ENCODE measurements at regions not wholly inside any gene's neighbourhood (a gene's known extent, or its start where the extent isn't known, plus 50 kb on each side); places are given as distances from the start of the nearest gene placed in this dataset.

DNA sequence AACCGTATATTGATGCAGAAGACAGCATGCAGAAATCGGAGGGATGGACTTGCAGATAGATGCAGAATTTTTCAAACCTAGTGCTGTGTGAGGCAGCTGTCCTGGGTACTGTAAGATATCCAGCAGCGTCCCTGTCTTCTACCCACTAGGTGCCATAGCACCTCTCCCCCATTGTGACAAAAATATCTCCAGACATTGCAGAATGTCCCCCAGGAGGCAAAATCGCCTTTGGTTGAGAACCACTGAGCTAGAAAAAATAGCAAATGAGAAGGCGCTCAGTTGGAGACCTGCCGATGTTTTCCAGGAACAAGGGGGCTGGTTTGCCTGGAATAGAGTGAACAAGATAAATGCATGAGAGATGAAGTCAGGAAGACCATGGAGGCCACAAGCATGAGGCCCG, 67.9 kb upstream of the TMEM132D start:
- ATAC-seq (ENCODE audit: low read depth): no peak
- Histone ChIP-seq H3K18ac (ENCODE audit: low read depth, low read length) (no peak overlapping the region), H2AK5ac (ENCODE audit: low read depth, low read length) (no peak overlapping the region), H3K56ac (ENCODE audit: extremely low read depth, insufficient read depth, low read length) (no peak overlapping the region), H2BK20ac (ENCODE audit: low read depth, low read length) (no peak overlapping the region), H4K5ac (ENCODE audit: low read depth, low read length) (no peak overlapping the region), H3K27me3 (ENCODE audit: control insufficient read depth, insufficient read depth, low read length) (no peaks in the 10 kb centered on the region), H2AK9ac (replicated peaks; ENCODE audit: low read depth, low read length, poor library complexity) (no peak overlapping the region), H3K4me2 (ENCODE audit: low read depth, low read length) (no peak overlapping the region), H3K9me1 (ENCODE audit: insufficient read depth, low read length) (no peaks in the 10 kb centered on the region), H3K4ac (ENCODE audit: low read depth, low read length) (no peak overlapping the region), H2AFZ (replicated peaks; ENCODE audit: low read length, poor library complexity) (no peak overlapping the region), H3K23ac (ENCODE audit: low read depth, low read length) (no peak overlapping the region), H3K4me1 (ENCODE audit: control insufficient read depth, insufficient read depth, low read length) (no peaks in the 10 kb centered on the region), H3K9me3 (ENCODE audit: control insufficient read depth, insufficient read depth, low read length) (peaks cover 23% of the 10 kb centered on the region), H2BK5ac (ENCODE audit: low read depth, low read length, poor library complexity, severe bottlenecking) (no peak overlapping the region), H3K14ac (replicated peaks; ENCODE audit: low read depth, low read length) (no peak overlapping the region), H2BK15ac (ENCODE audit: low read depth, low read length) (no peak overlapping the region), H4K91ac (ENCODE audit: insufficient read depth, low read depth, low read length) (no peak overlapping the region), H4K8ac (ENCODE audit: low read depth in 2 of 2, low read length in 2 of 2) (no peak overlapping the region), H3K79me1 (ENCODE audit: low read depth in 1 of 2, low read length in 2 of 2) (no peaks in the 10 kb centered on the region), H3K4me3 (ENCODE audit: insufficient read depth, low read depth, low read length) (no peak overlapping the region), H3K27ac (ENCODE audit: insufficient read depth, low read length) (no peak overlapping the region), H4K20me1 (ENCODE audit: insufficient read depth, low read length) (no peaks in the 10 kb centered on the region), H3K9ac (ENCODE audit: low read depth, low read length) (no peak overlapping the region), H2BK120ac (ENCODE audit: low read depth, low read length) (no peak overlapping the region), H3K36me3 (ENCODE audit: control insufficient read depth, insufficient read depth, low read length) (no peaks in the 10 kb centered on the region)
- ChIA-PET POLR2A (ENCODE audit: unreplicated experiment) (no interaction called here), CTCF (no interaction called here)
- 60% methylated on average over 2 of the region's 7 CpGs; no CpG with 5 or more reads in 1 of the 2 experiments for WGBS, 2 experiments (ENCODE audit: extremely low coverage in 2 of 2, insufficient read length in 1 of 2)
- in situ Hi-C loops (cut with MboI; ENCODE audit: low sequenced_read_pairs) (no loop called here), intact Hi-C loops (cut with micrococcal nuclease) (no loop called here), dilution Hi-C loops (cut with HindIII; ENCODE audit: low sequenced_read_pairs, unreplicated experiment) (no loop called here)
- no peak for DNase-seq
- TF ChIP-seq CEBPB (IDR thresholded peaks at IDR 0.05; ENCODE audit: low read depth, low read length) (no peak), CHD1 (IDR thresholded peaks at IDR 0.05; ENCODE audit: low read depth, low read length) (no peak), MXI1 (IDR thresholded peaks at IDR 0.05; ENCODE audit: borderline replicate concordance, low read depth, low read length) (no peak)
- BruUV-seq (replicated peaks): no TSS peak

Data from IMR-90 (cell line).